GDM1 (cell line): ENCODE measurements at regions not wholly inside any gene's neighbourhood (a gene's known extent, or its start where the extent isn't known, plus 50 kb on each side); places are given as distances from the start of the nearest gene placed in this dataset.
A peak's percentile ranks its signal among the peaks of the same experiment; 100 is the strongest.

ENCODE experiments used
- DNase-seq: peaks from one replicate; lab custom pipeline; 2025; lab: John Stamatoyannopoulos, UW

DNA sequence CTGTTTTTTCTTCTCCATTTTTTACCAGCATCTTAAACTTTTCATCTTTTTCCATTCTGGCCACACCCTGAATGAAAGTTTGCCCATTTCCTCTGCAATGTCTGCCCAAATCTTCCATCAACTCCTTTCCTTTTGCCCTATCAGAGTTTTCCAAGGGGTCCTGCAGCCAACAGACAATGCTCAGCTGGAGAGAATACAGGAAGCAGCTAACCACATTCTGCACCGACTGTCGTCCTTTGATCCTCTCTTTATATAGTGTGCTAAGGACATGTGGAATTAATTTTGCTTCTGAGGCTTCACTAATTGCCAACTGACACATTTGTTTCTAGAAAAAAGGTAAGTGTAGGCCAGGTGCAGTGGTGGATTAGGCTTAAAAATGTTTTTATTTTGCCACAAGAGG, 50.5 kb upstream of the DLX2 start:
- peak; percentile 38 for DNase-seq

DNA sequence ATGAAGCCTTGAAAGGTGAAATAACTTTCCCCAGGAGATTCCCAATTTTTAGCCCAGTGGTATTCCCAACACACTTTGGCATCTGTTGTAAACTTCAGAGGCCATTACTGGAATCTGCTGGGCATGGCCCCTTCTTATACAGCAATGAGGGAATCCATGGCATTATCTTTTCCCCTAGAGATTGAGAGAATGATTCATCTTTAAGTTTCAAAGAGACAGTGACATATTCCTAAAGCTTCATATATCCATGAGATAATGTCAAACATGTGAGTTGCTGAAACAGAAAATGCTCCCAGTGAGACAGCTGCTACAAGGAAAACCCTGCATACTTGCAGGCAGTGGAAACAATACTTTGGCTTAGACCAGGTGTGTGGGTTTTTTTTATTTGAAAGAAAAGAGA, 51.1 kb upstream of the DLX2 start:
- DNase-seq, result no peak

DNA sequence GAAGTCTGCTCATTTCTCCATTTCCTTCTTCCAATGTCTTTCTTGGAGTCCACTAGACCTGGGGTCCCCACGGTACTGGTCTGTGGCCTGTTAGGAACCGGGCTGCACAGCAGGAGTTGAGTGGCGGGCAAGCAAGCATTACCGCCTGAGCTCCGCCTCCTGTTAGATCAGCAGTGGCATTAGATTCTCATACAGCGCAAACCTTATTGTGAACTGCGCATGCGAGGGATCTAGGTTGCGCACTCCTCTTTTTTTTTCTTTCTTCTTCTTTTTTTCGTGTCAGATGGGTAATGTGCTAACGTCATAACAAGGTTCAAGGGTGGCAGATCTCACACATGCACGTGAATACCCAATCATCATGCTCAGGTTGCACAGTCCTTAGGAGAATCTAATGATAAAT, 53.1 kb upstream of the DLX2 start:
- no peak for DNase-seq

DNA sequence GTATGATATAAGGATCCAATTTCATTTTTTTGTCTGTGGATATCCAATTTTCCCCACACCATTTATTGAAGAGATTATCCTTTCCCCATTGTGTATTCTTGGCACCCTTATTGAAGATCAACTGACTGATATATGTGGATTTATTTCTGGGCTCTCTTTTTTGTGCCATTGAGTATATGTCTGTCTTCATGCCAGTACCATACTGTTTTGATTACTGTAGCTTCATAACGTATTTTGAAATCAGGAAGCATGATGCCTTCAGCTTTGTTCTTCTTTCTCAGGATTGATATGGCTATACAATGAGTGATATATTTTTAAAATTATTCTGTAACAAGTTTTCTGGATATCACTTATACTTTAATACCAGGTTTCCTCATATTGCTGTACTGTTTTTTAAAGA, 58.1 kb upstream of the DLX2 start:
- no peak for DNase-seq

DNA sequence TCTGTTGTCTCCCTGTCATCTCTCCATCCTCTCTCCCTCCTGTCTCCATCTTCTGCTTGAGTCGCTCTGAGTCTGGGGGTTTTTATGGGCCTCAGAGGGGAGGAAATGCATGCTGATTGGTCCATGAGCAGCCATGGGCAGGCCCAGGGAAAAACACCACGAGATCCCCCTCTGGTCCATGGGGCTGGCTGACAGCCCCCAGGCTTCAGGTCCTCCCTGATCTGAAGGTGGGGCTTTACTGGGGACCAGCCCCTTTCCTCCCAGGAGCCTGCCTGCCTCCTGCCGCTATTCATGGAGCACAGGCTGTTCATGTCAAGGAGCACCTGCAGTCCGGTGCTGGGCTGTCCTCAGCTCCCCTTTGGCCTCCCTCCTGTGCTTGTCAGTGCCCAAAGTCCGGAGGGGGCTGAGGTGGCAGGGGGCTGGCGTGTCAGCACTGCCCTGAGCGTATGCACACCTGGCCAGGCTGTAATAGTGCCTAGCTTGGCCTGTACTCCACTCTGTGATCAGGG, 59.6 kb upstream of the DLX2 start:
- DNase-seq, result no peak

DNA sequence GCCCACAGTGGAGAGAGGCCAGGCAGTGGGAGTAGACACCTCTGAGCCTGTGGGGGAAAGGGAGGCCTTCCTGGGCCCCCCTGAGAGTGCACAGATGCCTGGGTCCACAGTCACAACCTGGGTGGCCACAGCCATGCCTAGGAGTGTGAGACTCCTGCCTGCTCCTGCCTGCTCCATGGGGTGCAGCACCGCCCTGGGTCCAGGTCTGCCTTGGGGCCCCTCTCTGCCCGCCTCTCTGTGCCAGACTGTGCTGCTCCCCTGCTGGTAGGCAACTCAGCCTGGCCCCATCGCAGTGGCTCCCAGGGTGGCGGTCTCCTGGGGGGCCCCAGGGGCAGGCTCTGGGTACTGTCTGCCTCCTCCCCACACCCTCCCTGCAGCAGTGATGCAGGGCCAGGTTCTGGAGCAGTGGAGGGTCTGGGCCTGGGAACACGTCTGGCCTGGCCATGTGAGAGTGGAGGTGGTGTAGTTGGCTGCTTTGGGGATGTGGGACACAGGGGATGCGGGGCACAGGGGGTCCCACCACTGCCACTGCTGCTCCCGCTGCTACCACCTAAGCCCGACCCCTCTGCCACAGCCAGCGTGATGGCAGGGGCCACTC, 60.1 kb upstream of the DLX2 start:
- DNase-seq, result no peak

DNA sequence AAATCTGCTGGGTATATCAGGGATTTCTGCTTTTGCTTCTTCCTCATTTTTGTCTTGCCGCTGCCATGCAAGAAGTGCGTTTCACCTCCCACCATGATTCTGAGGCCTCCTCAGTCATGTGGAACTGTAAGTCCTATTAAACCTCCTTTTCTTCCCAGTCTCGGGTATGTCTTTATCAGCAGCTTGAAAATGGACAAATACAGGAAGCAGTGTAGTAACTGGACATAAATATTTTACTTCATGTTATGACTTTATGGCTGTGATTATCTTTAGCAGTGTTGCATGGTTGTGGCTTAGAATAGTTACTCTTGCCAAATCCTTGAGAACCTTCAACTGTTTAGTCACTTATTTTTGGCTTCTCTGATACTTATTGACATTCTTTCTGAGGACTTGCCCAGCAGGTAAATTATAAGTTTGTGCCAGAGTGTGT, 66.2 kb upstream of the DLX2 start:
- DNase-seq, result peak; percentile 50

- DNase-seq, result no peak
Observed at GRCh38 chr2:172169611-172170010, 66.9 kb upstream of the DLX2 start.

- peak; percentile 69 for DNase-seq
Observed at GRCh38 chr2:172172513-172173173, 69.9 kb upstream of the DLX2 start.

GRCh38 chr2:172173174-172173706, 70.5 kb upstream of the DLX2 start:
- no peak for DNase-seq

GRCh38 chr2:172177581-172177980, 74.9 kb upstream of the DLX2 start:
- no peak for DNase-seq

- no peak for DNase-seq
Observed at GRCh38 chr2:172177996-172178395, 75.3 kb upstream of the DLX2 start.

- no peak for DNase-seq
Observed at GRCh38 chr2:172179045-172179701, 76.5 kb upstream of the DLX2 start.

DNA sequence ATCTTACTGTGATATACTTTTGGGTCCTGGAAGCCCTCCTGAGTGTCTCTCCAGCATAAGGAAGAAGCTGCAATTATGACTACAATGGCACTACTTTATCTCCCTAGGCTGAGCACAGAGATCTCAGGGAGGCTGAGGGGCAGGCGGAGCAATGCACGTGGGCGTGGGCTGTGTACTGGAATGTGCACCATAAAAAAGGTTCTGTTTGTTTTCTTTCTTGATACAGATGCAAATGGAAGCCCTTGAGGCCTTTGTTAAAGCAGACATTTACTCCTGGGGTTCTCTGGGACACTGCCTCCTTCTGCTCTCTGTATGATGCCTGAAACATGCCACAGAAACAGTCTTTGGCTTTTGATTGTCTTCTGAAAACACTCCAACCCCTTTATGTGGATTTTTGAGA, 79.1 kb upstream of the DLX2 start:
- no peak for DNase-seq

GRCh38 chr2:172182624-172183023, 79.9 kb upstream of the DLX2 start:
- DNase-seq, result no peak

- DNase-seq, result no peak
Observed at GRCh38 chr2:172193331-172194089, 90.8 kb upstream of the DLX2 start.

DNA sequence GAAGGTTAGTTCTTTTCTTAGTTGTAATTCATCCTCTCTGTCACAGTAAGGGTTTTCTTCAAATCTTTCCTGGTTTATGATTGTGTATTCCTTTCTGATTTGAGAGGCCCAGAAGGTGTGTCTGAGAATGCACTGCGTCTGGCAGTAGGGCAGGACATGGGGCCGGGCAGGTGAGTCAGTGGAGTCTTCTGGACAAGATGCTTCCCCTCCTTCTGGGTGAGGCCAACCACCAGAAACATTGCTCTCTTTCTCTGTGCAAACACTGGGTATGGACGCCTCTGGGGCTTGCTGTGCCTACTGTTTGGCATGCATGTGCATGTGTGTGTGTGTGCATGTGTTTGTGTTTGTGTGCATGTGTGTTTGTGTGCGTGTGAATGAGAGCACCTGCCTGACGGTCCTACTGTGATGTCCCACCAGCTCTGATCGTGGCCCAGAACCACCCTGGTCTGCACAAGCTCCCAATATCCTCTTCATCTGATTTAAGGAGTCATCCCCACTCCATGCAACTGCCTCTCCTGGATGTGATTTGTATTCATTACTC, 93.2 kb upstream of the DLX2 start:
- DNase-seq, result no peak

DNA sequence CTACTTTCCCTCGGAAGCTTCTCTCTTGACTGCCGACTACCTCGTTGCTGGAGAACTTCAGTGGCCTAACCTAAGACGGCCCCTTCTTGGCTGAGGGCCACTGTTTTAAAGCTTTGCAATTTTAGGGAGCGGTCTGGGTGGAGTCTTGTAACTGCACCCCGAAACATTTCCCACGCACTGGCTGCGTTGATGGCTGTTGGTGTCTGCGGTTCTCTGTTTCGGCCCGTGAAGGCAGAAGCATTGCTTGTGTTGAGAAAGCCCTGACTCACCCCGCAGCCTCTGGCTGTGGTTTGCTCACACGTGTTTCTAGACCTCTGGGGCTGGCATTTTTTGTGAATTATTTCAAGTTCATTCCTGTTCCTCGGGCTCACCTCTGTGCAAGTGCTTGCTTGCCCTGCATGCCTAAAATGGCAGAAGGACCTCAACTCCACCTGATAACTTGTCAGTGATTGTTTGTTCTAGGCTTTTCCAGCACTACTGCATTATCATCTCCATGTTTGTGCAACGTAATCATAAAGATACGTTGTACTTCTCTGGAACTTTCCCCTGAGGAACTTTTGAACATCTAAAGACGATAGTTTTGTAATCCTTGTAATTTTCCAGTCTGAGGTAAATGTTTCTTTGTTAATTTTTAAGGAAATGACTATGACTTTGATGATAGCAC, 94.2 kb upstream of the DLX2 start:
- peak; percentile 60 for DNase-seq

DNA sequence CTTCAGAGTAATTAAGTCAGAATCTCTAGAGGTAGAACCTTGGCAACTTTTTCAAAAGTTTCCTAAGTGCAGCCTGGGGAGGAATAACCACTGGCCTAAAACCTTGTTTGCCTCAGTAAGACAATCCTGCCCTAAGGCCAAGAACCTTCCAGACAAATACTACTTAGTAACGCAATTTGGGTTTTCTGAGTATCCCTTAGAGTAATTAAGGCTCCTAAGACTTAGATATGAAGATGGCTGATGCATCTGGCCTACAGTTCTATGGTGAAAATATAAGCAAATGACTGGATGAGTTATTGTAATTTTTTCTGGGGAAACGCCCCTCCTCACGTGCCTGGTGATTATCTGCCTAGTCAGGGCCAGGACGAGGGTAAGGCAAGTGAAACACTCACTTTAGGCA, 95.7 kb upstream of the DLX2 start:
- no peak for DNase-seq

DNA sequence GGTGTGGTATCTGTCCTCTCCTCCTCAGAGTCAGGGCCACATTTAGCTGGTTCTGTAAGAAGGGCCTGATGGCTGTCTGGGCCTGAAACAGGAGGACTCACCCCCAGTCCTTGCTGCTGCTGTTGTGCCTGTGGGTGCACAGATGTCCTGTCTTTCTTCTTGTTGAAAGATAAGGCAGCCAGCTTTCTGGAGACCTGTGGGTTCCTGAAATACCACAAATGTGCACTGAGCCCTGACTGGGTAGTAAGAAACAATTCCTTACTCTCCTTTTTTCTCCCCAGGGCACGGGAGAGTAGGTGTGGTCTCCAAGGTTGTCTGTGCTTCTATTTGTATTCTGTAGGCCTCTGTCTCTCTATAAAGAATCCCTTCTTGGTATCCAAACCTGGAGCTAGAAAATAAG, 96.2 kb upstream of the DLX2 start:
- no peak for DNase-seq

DNA sequence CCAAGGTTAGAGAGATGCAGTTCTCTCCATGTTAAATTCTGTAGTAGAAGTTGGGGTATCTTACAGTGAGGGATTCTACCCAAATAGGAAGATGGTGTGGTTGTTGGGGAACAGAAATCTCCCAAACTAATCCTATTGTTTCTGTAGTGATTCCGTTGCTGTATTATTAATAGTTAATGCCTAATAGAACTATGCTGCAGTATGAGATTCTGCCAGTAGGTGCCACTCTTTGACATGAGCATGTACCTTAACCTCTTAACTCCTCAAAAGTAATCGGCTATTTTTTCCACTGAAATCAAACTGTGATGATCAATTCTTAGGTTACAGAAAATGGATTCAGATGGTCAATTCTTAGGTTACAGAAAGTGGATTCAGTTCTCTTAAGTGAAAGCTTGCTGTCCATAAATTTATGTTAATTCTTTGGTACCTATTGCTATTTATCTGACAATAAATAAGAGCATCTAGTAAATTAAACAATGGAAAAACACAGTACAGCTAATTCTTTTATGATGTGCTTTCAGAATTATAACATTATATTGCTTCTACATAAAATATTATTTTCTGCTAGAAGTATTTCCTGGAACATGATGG, 97.9 kb upstream of the DLX2 start:
- no peak for DNase-seq
